ENCODE measurements at regions not wholly inside any gene's neighbourhood (a gene's known extent, or its start where the extent isn't known, plus 50 kb on each side); places are given as distances from the start of the nearest gene placed in this dataset.

DNA sequence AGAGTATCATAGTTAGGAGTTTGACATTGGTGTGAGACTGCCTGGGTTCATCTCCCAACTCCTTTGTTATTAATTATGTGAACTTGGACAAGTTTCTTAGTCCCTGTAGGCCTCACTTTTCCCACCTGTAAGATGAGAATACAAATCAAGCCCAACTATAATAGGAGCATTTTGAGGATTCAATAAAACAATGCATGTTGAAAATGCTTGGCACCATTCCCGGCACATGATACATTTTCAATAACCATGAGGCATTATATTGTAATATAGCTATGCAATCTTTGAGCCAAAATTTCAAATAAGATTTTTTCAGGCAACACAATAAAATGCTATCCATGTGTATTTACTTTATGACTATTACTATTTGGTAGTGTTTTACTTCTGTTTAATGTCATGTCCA lies 229.0 kb upstream of the SP4 start:
- no peak for DNase-seq (ENCODE audit: low spot score in 2 of 2)
- no peaks in the 10 kb centered on the region for H3K9me3 ChIP-seq
- H3K27me3 ChIP-seq: no peaks in the 10 kb centered on the region
- H3K4me3 ChIP-seq: no peak overlapping the region
- no peaks in the 10 kb centered on the region for H3K36me3 ChIP-seq
- no peak overlapping the region for H3K27ac ChIP-seq
- intact Hi-C loops (cut with DNase I): no loop called here
- no peak for TF ChIP-seq CTCF (IDR thresholded peaks at IDR 0.05)
- H3K4me1 ChIP-seq: no peaks in the 10 kb centered on the region

GRCh38 chr7:21200503-21200902 lies 227.4 kb upstream of the SP4 start:
- no peaks in the 10 kb centered on the region for H3K9me3 ChIP-seq
- intact Hi-C loops (cut with DNase I): no loop called here
- DNase-seq (ENCODE audit: low spot score in 2 of 2): no peak
- H3K27ac ChIP-seq: no peak overlapping the region
- H3K36me3 ChIP-seq: no peaks in the 10 kb centered on the region
- no peak overlapping the region for H3K4me3 ChIP-seq
- TF ChIP-seq CTCF (IDR thresholded peaks at IDR 0.05): no peak
- no peaks in the 10 kb centered on the region for H3K27me3 ChIP-seq
- no peaks in the 10 kb centered on the region for H3K4me1 ChIP-seq

GRCh38 chr7:21214657-21215056 lies 213.2 kb upstream of the SP4 start:
- no peak overlapping the region for H3K27ac ChIP-seq
- no peaks in the 10 kb centered on the region for H3K4me1 ChIP-seq
- TF ChIP-seq CTCF (IDR thresholded peaks at IDR 0.05): no peak
- no peaks in the 10 kb centered on the region for H3K9me3 ChIP-seq
- DNase-seq (ENCODE audit: low spot score in 2 of 2): no peak
- H3K27me3 ChIP-seq: no peaks in the 10 kb centered on the region
- no peak overlapping the region for H3K4me3 ChIP-seq
- no peaks in the 10 kb centered on the region for H3K36me3 ChIP-seq
- intact Hi-C loops (cut with DNase I): no loop called here

DNA sequence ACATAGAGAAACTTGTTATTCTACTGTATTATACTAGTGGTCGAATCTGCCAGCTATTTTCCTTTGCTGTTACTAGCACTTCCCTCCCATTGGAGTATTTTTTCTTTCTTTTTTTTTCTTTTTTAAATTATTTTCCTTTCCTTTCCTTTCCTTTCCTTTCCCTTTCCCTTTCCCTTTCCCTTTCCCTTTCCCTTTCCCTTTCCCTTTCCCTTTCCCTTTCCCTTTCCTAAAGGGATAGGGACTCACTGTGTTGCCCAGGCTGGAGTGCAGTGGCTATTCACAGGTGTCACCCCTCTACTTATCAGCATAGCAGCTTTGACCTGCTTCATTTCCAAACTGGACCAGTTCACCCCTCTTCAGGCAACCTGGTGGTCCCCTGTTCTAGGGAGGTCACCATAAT lies 212.6 kb upstream of the SP4 start:
- no peak for TF ChIP-seq CTCF (IDR thresholded peaks at IDR 0.05)
- no peak overlapping the region for H3K27ac ChIP-seq
- H3K27me3 ChIP-seq: no peaks in the 10 kb centered on the region
- no peak overlapping the region for H3K4me3 ChIP-seq
- no peaks in the 10 kb centered on the region for H3K36me3 ChIP-seq
- no peaks in the 10 kb centered on the region for H3K4me1 ChIP-seq
- no peaks in the 10 kb centered on the region for H3K9me3 ChIP-seq
- intact Hi-C loops (cut with DNase I): no loop called here
- no peak for DNase-seq (ENCODE audit: low spot score in 2 of 2)

GRCh38 chr7:21217365-21217764 lies 210.5 kb upstream of the SP4 start:
- Histone ChIP-seq H3K4me3 (no peak overlapping the region), H3K27ac (no peak overlapping the region), H3K36me3 (no peaks in the 10 kb centered on the region), H3K27me3 (no peaks in the 10 kb centered on the region), H3K9me3 (no peaks in the 10 kb centered on the region), H3K4me1 (no peaks in the 10 kb centered on the region)
- DNase-seq (ENCODE audit: low spot score in 2 of 2): no peak
- no peak for TF ChIP-seq CTCF (IDR thresholded peaks at IDR 0.05)
- intact Hi-C loops (cut with DNase I): no loop called here

GRCh38 chr7:21218155-21218554 lies 209.7 kb upstream of the SP4 start:
- TF ChIP-seq CTCF (IDR thresholded peaks at IDR 0.05): no peak
- H3K36me3 ChIP-seq: no peaks in the 10 kb centered on the region
- no peaks in the 10 kb centered on the region for H3K9me3 ChIP-seq
- no peak overlapping the region for H3K4me3 ChIP-seq
- H3K27ac ChIP-seq: no peak overlapping the region
- no peak for DNase-seq (ENCODE audit: low spot score in 2 of 2)
- H3K4me1 ChIP-seq: no peaks in the 10 kb centered on the region
- no peaks in the 10 kb centered on the region for H3K27me3 ChIP-seq
- intact Hi-C loops (cut with DNase I): no loop called here
